A549 (cell line): ENCODE measurements at regions not wholly inside any gene's neighbourhood (a gene's known extent, or its start where the extent isn't known, plus 50 kb on each side); places are given as distances from the start of the nearest gene placed in this dataset.

Experiments used
- ATAC-seq, 2 experiments: fragments of 200-7000 bp in 1 of 2; fragments of >200 bp in 1 of 2; cut with Nextera tagmentation in 1 of 2; cut with Tn5 transposase in 1 of 2; 3 replicates each; pipeline versions ENCODE4 v1.8.0 to v1.9.1; 2018 to 2020; ENCODE audit warnings: mild to moderate bottlenecking in 1 of 2, moderate library complexity in 1 of 2
- CTCF ChIA-PET: fragments of 300-600 bp; sonication (Branson Sonifier 250); formaldehyde crosslinking; extraction: SDS; loops from one replicate; lab custom pipeline; 2021; ENCODE audit warnings: antibody characterized with exemption, inconsistent platforms; lab: Yijun Ruan, JAX
- POLR2A ChIA-PET: fragments of 350-600 bp; formaldehyde crosslinking; extraction: SDS; loops from one replicate; lab custom pipeline; 2021; ENCODE audit warnings: antibody characterized with exemption, inconsistent platforms; lab: Yijun Ruan, JAX
- DNase-seq, 2 experiments: peaks; one replicate each; pipeline versions ENCODE4 v3.0.0 to v3.0.0-alpha.2; 2011 to 2016; ENCODE audit warnings: low read depth in 1 of 2, low spot score in 1 of 2
- FAIRE-seq: peaks from 2 replicates; lab custom pipeline; 2011; peaks lifted over from hg19 to GRCh38; lab: Jason Lieb, UNC
- H3K27ac ChIP-seq, 2 experiments: fragments of >200 bp; sonication (Bioruptor Twin); formaldehyde crosslinking; 3 replicates each; pipeline ENCODE4 v1.5.1; 2016 to 2017
- H3K4me1 ChIP-seq: fragments of >200 bp; sonication (Bioruptor Twin); formaldehyde crosslinking; 3 replicates; pipeline ENCODE4 v1.6.1; 2016
- H3K4me2 ChIP-seq: fragments of >200 bp; sonication (Bioruptor Twin); formaldehyde crosslinking; 3 replicates; pipeline ENCODE4 v1.6.1; 2016
- H3K4me3 ChIP-seq: fragments of >200 bp; sonication (Bioruptor Twin); formaldehyde crosslinking; 3 replicates; pipeline ENCODE4 v1.5.1; 2016
- H3K9me3 ChIP-seq: fragments of >200 bp; sonication (Bioruptor Twin); formaldehyde crosslinking; 3 replicates; pipeline ENCODE4 v1.6.1; 2016
- ATOH8 ChIP-seq: fragments of 250-450 bp; sonication (Bioruptor Pico); IDR thresholded peaks from 2 replicates; pipeline ENCODE4 v1.5.0; 2020; ENCODE audit warnings: low read depth, mild to moderate bottlenecking, moderate library complexity
- BCL3 ChIP-seq: fragments of >200 bp; sonication (Bioruptor Twin); formaldehyde crosslinking; IDR thresholded peaks from 3 replicates; pipeline ENCODE4 v1.6.1; 2016
- CBX2 ChIP-seq: fragments of 200-600 bp; sonication (generic); IDR thresholded peaks from 2 replicates; pipeline ENCODE4 v1.6.1; 2016; ENCODE audit warnings: low read depth, mild to moderate bottlenecking, borderline replicate concordance
- FOSB ChIP-seq: fragments of 250-450 bp; sonication (Bioruptor Pico); IDR thresholded peaks from 2 replicates; pipeline ENCODE4 v1.5.0; 2020; ENCODE audit warnings: mild to moderate bottlenecking, moderate library complexity
- FOSL2 ChIP-seq, 2 experiments: fragments of 450-650 bp in 1 of 2; fragments of >200 bp in 1 of 2; sonication (Bioruptor Twin) in 1 of 2; formaldehyde crosslinking; IDR thresholded peaks; 2 replicates each; pipeline versions ENCODE4 v1.5.0 to v1.6.1; 2016 to 2020; ENCODE audit warnings: mild to moderate bottlenecking in 1 of 2, moderate library complexity in 1 of 2
- HES2 ChIP-seq: fragments of >200 bp; sonication (Bioruptor Twin); formaldehyde crosslinking; IDR thresholded peaks from 2 replicates; pipeline ENCODE4 v1.6.1; 2016
- KDM5A ChIP-seq: fragments of 200-600 bp; sonication (generic); IDR thresholded peaks from 2 replicates; pipeline ENCODE4 v1.6.1; 2016; ENCODE audit warnings: antibody characterized with exemption, mild to moderate bottlenecking
- MAFK ChIP-seq: fragments of 450-650 bp; IDR thresholded peaks from 2 replicates; pipeline ENCODE4 v1.6.1; 2014; ENCODE audit not compliant: partially characterized antibody
- MAX ChIP-seq: IDR thresholded peaks from 2 replicates; pipeline ENCODE4 v1.6.1; 2012
- NPAS2 ChIP-seq: fragments of 250-450 bp; sonication (Bioruptor Pico); IDR thresholded peaks from 2 replicates; pipeline ENCODE4 v1.8.0; 2022; ENCODE audit warnings: mild to moderate bottlenecking, moderate library complexity, borderline replicate concordance
- NR3C1 ChIP-seq: fragments of >200 bp; sonication (Bioruptor Twin); formaldehyde crosslinking; IDR thresholded peaks from 3 replicates; pipeline ENCODE4 v1.6.1; 2017
- PBX3 ChIP-seq: IDR thresholded peaks from 2 replicates; pipeline ENCODE4 v1.6.1; 2012
- RARB ChIP-seq: fragments of 250-450 bp; sonication (Bioruptor Pico); IDR thresholded peaks from 2 replicates; pipeline ENCODE4 v1.8.0; 2021; ENCODE audit warnings: mild to moderate bottlenecking, moderate library complexity
- RFX5 ChIP-seq: fragments of 450-650 bp; IDR thresholded peaks from 2 replicates; pipeline ENCODE4 v1.7.1; 2014; ENCODE audit warnings: antibody characterized with exemption, mild to moderate bottlenecking, moderate library complexity
- SREBF2 ChIP-seq: fragments of 450-650 bp; IDR thresholded peaks from 2 replicates; pipeline ENCODE4 v1.6.1; 2014; ENCODE audit warnings: mild to moderate bottlenecking, moderate library complexity
- TFCP2L1 ChIP-seq: fragments of 250-450 bp; sonication (Bioruptor Pico); IDR thresholded peaks from 2 replicates; pipeline ENCODE4 v1.5.0; 2021; ENCODE audit warnings: mild to moderate bottlenecking
- TP53 ChIP-seq: fragments of 250-450 bp; sonication (Bioruptor Pico); IDR thresholded peaks from 2 replicates; pipeline ENCODE4 v1.5.0; 2021; ENCODE audit warnings: mild to moderate bottlenecking, moderate library complexity
- ZFP36 ChIP-seq: fragments of 450-650 bp; IDR thresholded peaks from 2 replicates; pipeline ENCODE4 v1.6.1; 2014; ENCODE audit warnings: borderline replicate concordance; ENCODE audit not compliant: partially characterized antibody
- WGBS: methylation state at CpG from one replicate; pipeline ENCODE4 v1.1.6; 2017; ENCODE audit errors: missing lambda C conversion rate; 5-methylcytosine and 5-hydroxymethylcytosine counted together

- FAIRE-seq (no peak), DNase-seq (no peak), ATAC-seq (no peak)
- 8% methylated on average over 2 of the region's 2 CpGs for WGBS
- CTCF ChIA-PET: no interaction called here
- Histone ChIP-seq H3K27ac (no peak overlapping the region), H3K9me3 (no peaks in the 10 kb centered on the region), H3K4me1 (no peaks in the 10 kb centered on the region)
- POLR2A ChIA-PET: no interaction called here
- TF ChIP-seq CBX2: no peak
- TF ChIP-seq FOSB (CRISPR knock-in tag): no peak
- TF ChIP-seq TFCP2L1 (CRISPR knock-in tag): no peak
- no peak for TF ChIP-seq NPAS2 (CRISPR knock-in tag)
- no peak for TF ChIP-seq KDM5A
- TF ChIP-seq, all 56 proteins: peak for 0
- Histone ChIP-seq H3K4me2 (no peak overlapping the region), H3K4me3 (no peak overlapping the region)
These were observed 130.4 kb upstream of the PLET1 start for GRCh38 chr11:112391086-112391485.

GRCh38 chr11:112392904-112393303 is 132.2 kb upstream of the PLET1 start:
- WGBS: 16% methylated on average over 5 of the region's 5 CpGs
- no peak overlapping the region for H3K4me2 ChIP-seq
- TF ChIP-seq TP53 (CRISPR knock-in tag) (no peak), RARB (CRISPR knock-in tag) (no peak), MAFK (no peak)
- TF ChIP-seq, all 56 proteins: peak for 0
- FAIRE-seq (no peak), DNase-seq (no peak), ATAC-seq (no peak)
- H3K4me1 ChIP-seq: no peaks in the 10 kb centered on the region
- H3K4me3 ChIP-seq: no peak overlapping the region
- ChIA-PET CTCF (no interaction called here), POLR2A (no interaction called here)
- H3K9me3 ChIP-seq: no peaks in the 10 kb centered on the region
- no peak overlapping the region for H3K27ac ChIP-seq

- DNase-seq: no peak
- TF ChIP-seq MAX (no peak), RFX5 (no peak), MAFK (no peak), BCL3 (no peak), SREBF2 (no peak), FOSL2 (IDR thresholded peaks at IDR 0.05) (no peak), FOSL2 (CRISPR knock-in tag; IDR thresholded peaks at IDR 0.05) (no peak), RARB (CRISPR knock-in tag) (no peak), NR3C1 (no peak), ZFP36 (no peak), TFCP2L1 (CRISPR knock-in tag) (no peak), ATOH8 (CRISPR knock-in tag) (no peak), TP53 (CRISPR knock-in tag) (no peak), HES2 (no peak), PBX3 (no peak)
- TF ChIP-seq, all 56 proteins: peak for 0
- WGBS: 14% methylated on average over 3 of the region's 3 CpGs
- ChIA-PET POLR2A (no interaction called here), CTCF (no interaction called here)
- FAIRE-seq: no peak
- Histone ChIP-seq H3K9me3 (no peaks in the 10 kb centered on the region), H3K4me3 (no peak overlapping the region), H3K4me2 (no peak overlapping the region), H3K4me1 (no peaks in the 10 kb centered on the region), H3K27ac (no peak overlapping the region)
- ATAC-seq: no peak
These were observed 133.6 kb upstream of the PLET1 start for GRCh38 chr11:112394304-112394703.
